GM18873 (cell line): ENCODE measurements at regions not wholly inside any gene's neighbourhood (a gene's known extent, or its start where the extent isn't known, plus 50 kb on each side); places are given as distances from the start of the nearest gene placed in this dataset.
"Not testable (repeated sequence)": the region's sequence is repeated elsewhere in the genome, so short reads cannot be mapped to it uniquely, and the experiment has no call there.

Source experiments
- ATAC-seq: cut with Tn5 transposase; IDR thresholded peaks from one replicate; pipeline ENCODE4 v1.9.1; 2021; ENCODE audit warnings: mild to moderate bottlenecking, moderate library complexity, moderate number of reproducible peaks; ENCODE audit not compliant: unreplicated experiment, low FRiP score

GRCh38 chr14:106556211-106556610 lies 1029.8 kb downstream of the TMEM121 start:
- ATAC-seq: not testable (repeated sequence)

GRCh38 chr14:106556665-106557289 lies 1030.4 kb downstream of the TMEM121 start:
- ATAC-seq: no peak

GRCh38 chr14:106562451-106562850 lies 1036.1 kb downstream of the TMEM121 start:
- ATAC-seq: no peak

GRCh38 chr14:106564058-106564643 lies 1037.8 kb downstream of the TMEM121 start:
- no peak for ATAC-seq

- ATAC-seq: no peak
Observed at GRCh38 chr14:106578481-106578880, 1052.1 kb downstream of the TMEM121 start.

GRCh38 chr14:106579084-106579483 lies 1052.7 kb downstream of the TMEM121 start:
- no peak for ATAC-seq

GRCh38 chr14:106585692-106586091 lies 1059.3 kb downstream of the TMEM121 start:
- no peak for ATAC-seq

- ATAC-seq: no peak
Observed at GRCh38 chr14:106586098-106586704, 1059.8 kb downstream of the TMEM121 start.

- not testable (repeated sequence) for ATAC-seq
Observed at GRCh38 chr14:106591539-106591938, 1065.2 kb downstream of the TMEM121 start.

- not testable (repeated sequence) for ATAC-seq
Observed at GRCh38 chr14:106592115-106592852, 1065.9 kb downstream of the TMEM121 start.

GRCh38 chr14:106599209-106599608 lies 1072.8 kb downstream of the TMEM121 start:
- ATAC-seq: no peak

GRCh38 chr14:106605548-106606448 lies 1079.4 kb downstream of the TMEM121 start:
- ATAC-seq: no peak

- ATAC-seq: no peak
Observed at GRCh38 chr14:106606936-106607335, 1080.6 kb downstream of the TMEM121 start.

- no peak for ATAC-seq
Observed at GRCh38 chr14:106610691-106611090, 1084.3 kb downstream of the TMEM121 start.

- ATAC-seq: no peak
Observed at GRCh38 chr14:106613256-106613655, 1086.9 kb downstream of the TMEM121 start.

GRCh38 chr14:106618471-106618951 lies 1092.1 kb downstream of the TMEM121 start:
- not testable (repeated sequence) for ATAC-seq

- ATAC-seq: no peak
Observed at GRCh38 chr14:106619606-106620005, 1093.2 kb downstream of the TMEM121 start.

- ATAC-seq: no peak
Observed at GRCh38 chr14:106620368-106620767, 1094.0 kb downstream of the TMEM121 start.

- no peak for ATAC-seq
Observed at GRCh38 chr14:106622200-106622745, 1095.9 kb downstream of the TMEM121 start.

GRCh38 chr14:106625186-106625585 lies 1098.8 kb downstream of the TMEM121 start:
- ATAC-seq: no peak
